Retinal pigment epithelial cell (primary cell): ENCODE measurements at regions not wholly inside any gene's neighbourhood (a gene's known extent, or its start where the extent isn't known, plus 50 kb on each side); places are given as distances from the start of the nearest gene placed in this dataset.

ENCODE experiments used
- DNase-seq: peaks from one replicate; pipeline ENCODE4 v3.0.0-alpha.2; 2010; ENCODE audit warnings: low read depth
- H3K4me3 ChIP-seq: 2 replicates; pipeline ENCODE4 v1.5.1; 2011; ENCODE audit warnings: mild to moderate bottlenecking, low read length, control low read depth, moderate library complexity
- TF ChIP-seq, protein P1 (sequence below): conservative IDR thresholded peaks from 2 replicates; pipeline ENCODE4 v1.5.1; 2011; ENCODE audit warnings: low read depth, low read length, control low read depth, inconsistent platforms

DNA sequence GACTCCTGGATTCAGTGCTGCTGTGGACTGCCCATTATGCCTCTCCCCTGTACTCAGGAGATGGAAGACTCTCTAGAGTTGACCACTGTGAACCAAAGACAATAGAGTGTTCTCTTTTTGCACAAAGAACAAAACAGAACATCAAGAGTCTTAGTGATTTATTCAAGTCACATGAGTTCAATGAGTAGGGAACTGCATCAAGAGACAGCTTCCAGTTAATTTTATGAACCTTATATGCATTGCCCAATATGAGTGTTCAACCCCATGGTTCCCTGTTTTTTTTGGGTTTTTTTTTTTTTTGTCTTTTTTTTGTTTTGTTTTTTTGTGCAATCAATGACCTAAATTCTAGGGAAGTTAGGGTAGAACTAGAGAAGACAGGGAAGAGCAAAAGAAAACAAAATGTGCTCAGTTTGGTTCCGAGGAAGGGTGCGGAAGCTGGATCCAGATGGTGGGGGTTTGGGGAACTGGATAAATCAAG, 224.3 kb downstream of the MAFB start:
- TF ChIP-seq, protein P1, sequence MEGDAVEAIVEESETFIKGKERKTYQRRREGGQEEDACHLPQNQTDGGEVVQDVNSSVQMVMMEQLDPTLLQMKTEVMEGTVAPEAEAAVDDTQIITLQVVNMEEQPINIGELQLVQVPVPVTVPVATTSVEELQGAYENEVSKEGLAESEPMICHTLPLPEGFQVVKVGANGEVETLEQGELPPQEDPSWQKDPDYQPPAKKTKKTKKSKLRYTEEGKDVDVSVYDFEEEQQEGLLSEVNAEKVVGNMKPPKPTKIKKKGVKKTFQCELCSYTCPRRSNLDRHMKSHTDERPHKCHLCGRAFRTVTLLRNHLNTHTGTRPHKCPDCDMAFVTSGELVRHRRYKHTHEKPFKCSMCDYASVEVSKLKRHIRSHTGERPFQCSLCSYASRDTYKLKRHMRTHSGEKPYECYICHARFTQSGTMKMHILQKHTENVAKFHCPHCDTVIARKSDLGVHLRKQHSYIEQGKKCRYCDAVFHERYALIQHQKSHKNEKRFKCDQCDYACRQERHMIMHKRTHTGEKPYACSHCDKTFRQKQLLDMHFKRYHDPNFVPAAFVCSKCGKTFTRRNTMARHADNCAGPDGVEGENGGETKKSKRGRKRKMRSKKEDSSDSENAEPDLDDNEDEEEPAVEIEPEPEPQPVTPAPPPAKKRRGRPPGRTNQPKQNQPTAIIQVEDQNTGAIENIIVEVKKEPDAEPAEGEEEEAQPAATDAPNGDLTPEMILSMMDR = no peak
- no peak for DNase-seq

DNA sequence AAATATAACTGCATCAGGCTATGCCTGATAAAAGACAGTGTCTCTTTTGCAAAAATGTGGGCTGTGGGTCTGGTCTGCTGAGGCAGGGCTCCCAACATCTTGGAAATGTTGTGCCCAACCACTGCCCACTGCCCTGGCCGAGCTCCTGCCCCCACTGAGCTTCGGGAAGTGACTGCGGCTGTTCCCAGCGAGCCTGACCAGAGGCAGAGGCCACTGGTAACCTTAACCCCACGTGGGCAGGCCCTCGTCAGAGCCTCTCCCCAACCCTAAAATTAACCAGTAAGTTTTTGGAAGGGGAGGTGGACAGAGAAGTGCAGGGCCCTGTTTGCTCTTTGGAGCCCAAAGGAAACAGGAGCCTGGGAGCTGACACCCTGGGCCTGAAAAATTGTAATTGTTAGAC, 225.9 kb downstream of the MAFB start:
- H3K4me3 ChIP-seq = no peak overlapping the region
- TF ChIP-seq, protein P1 = no peak
- DNase-seq = no peak

More for the DNA sequence above, 224.3 kb downstream of the MAFB start:
- H3K4me3 ChIP-seq = no peak overlapping the region

DNA sequence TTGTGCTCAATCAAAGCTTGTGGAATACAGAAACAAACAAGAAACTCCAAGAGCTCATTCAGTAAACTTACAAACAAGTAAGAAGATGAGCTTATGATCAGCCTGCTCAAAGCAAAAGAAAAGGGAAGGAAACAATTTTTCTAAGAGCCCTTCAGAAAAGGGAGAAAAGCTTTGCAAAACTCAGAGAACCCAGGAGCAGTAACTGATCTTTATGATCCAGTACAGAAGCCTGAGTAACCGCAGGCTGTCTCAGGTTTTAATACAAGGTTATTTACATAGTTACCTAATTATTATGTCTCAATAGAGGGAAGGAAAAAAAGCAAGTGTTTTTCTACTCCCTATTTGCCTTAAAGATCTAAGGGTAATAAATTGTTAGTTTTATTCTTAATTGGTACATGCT, 226.5 kb downstream of the MAFB start:
- DNase-seq = no peak
- TF ChIP-seq, protein P1 = no peak
- H3K4me3 ChIP-seq = no peak overlapping the region

DNA sequence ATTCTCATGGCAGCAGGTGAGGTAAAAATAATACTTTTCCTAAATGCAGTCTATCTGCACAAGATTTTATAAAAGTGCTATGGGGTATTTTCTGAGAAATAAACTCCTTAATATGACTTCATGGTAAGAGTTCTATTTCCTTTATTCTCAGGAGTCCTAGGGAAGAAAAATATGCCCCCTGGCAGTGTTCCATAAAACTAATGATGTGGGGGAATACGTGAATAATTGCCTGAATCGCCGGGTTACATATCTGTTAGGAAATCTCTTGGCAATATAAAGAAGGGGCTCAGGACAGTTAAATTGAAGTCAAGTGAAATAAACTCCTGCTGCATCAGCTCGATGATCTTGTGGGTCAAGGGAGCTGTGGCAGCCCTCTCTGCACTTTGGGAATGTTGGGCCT, 229.7 kb downstream of the MAFB start:
- DNase-seq = no peak
- TF ChIP-seq, protein P1 = no peak
- H3K4me3 ChIP-seq = no peak overlapping the region

DNA sequence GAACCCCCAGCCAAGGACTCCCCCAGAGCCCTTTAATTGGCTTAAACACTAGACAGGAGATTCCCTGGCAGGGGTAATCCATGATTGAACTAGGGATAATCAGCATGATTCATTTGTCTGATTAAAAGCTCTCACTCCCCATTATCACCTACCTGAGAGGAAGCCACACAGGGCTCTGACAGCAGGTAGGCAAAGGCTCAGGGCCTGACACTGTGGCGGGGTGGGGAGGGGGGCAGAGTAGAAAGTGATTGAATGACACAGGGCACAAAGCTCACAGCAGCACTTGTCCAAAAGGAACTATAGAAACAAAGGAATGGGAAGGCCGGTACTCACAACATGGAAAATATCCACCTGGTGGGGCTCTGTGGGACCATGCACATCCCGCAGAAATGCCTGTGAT, 231.6 kb downstream of the MAFB start:
- DNase-seq = no peak
- no peak overlapping the region for H3K4me3 ChIP-seq
- TF ChIP-seq, protein P1 = no peak

DNA sequence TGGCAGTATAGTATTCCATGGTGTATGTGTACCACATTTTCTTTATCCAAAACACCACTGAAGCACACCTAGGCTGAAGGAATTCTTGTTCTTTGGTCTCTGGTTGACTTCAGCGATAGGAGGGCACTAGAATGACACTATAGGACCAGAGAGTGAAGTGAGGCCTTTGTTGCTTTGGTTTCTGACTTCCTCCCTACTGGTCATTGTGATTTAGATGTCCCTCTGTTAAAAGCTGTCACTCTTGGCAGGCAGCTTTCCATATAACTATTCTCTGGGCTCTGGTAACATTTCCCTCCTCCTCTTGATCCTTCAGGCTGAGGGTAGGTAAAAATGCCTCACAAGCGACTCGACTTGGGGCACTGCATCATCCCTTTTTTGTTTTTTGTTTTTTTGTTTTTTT, 236.3 kb downstream of the MAFB start:
- no peak for DNase-seq
- H3K4me3 ChIP-seq = no peak overlapping the region
- TF ChIP-seq, protein P1 = no peak

DNA sequence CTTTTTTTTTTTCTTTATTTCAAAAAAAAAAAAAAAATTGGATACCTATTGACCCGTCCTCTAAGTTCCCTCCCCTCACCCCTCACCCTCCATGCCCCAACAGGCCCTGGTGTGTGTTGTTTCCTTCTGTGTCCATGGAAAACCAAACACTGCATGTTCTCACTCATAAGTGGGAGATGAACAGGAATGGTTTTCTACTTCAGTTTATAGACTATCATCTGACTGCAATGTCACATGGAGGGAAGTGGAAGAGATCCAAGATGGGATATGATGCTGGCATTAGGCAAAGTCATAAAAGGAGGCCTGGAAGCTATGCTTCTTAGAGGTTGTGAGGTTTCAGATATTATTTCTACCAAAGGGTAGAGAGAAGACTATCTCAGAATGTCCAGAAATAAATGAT, 237.5 kb downstream of the MAFB start:
- no peak for DNase-seq

More for the DNA sequence above, 237.5 kb downstream of the MAFB start:
- no peak overlapping the region for H3K4me3 ChIP-seq
- TF ChIP-seq, protein P1 = no peak
